ENCODE measurements at regions not wholly inside any gene's neighbourhood (a gene's known extent, or its start where the extent isn't known, plus 50 kb on each side); places are given as distances from the start of the nearest gene placed in this dataset.

DNA sequence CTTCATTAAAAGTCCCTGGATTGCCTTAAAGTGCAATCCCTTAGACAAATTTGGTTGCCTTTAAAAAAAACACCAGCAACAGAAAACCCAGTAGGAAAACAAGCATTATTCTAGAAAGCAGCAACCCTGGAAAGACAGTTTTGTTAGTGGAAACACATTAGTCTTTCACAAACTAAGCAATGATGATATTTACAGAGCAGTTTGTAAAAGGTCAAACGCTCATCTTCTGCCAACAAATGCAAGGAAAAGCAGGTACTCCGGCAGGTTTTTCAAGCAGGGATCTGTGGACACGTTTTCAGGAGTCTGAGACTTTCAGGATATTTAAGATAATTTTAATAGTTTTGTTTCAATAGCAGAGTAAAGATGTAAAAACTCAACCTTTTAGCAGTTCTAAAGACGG is 202.2 kb downstream of the EXOC5 start:
- Mint-ChIP-seq H3K4me3 (no peak overlapping the region), H3K27ac (no peak overlapping the region), H3K4me1 (ENCODE audit: low read depth) (peaks cover 6% of the 10 kb centered on the region), H3K27me3 (peaks cover 35% of the 10 kb centered on the region), H3K9me3 (no peaks in the 10 kb centered on the region), H3K36me3 (ENCODE audit: low read depth) (no peaks in the 10 kb centered on the region)
- ChIA-PET POLR2A (no interaction called here), CTCF (no interaction called here)
- DNase-seq (no peak), ATAC-seq (ENCODE audit: poor library complexity) (no peak)
- Histone ChIP-seq H3K27me3 (ENCODE audit: control insufficient read depth in 1 of 2, insufficient read depth in 2 of 2, low read length in 2 of 2) (peaks cover 0 to 8% of the 10 kb centered on the region in 2 experiments), H3K36me3 (ENCODE audit: insufficient read depth, low read length) (no peaks in the 10 kb centered on the region), H3K27ac (ENCODE audit: low read depth in 1 of 2, low read length in 2 of 2) (no peak overlapping the region), H3K4me3 (ENCODE audit: low read length) (no peak overlapping the region), H3K9me3 (ENCODE audit: control insufficient read depth in 1 of 2, insufficient read depth in 1 of 2, low read length in 2 of 2) (no peaks in the 10 kb centered on the region), H3K4me1 (ENCODE audit: insufficient read depth, low read length) (no peaks in the 10 kb centered on the region)
- intact Hi-C loops (cut with DNase I, micrococcal nuclease): no loop called here
- TF ChIP-seq, protein P1, sequence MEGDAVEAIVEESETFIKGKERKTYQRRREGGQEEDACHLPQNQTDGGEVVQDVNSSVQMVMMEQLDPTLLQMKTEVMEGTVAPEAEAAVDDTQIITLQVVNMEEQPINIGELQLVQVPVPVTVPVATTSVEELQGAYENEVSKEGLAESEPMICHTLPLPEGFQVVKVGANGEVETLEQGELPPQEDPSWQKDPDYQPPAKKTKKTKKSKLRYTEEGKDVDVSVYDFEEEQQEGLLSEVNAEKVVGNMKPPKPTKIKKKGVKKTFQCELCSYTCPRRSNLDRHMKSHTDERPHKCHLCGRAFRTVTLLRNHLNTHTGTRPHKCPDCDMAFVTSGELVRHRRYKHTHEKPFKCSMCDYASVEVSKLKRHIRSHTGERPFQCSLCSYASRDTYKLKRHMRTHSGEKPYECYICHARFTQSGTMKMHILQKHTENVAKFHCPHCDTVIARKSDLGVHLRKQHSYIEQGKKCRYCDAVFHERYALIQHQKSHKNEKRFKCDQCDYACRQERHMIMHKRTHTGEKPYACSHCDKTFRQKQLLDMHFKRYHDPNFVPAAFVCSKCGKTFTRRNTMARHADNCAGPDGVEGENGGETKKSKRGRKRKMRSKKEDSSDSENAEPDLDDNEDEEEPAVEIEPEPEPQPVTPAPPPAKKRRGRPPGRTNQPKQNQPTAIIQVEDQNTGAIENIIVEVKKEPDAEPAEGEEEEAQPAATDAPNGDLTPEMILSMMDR (IDR thresholded peaks at IDR 0.05): no peak

DNA sequence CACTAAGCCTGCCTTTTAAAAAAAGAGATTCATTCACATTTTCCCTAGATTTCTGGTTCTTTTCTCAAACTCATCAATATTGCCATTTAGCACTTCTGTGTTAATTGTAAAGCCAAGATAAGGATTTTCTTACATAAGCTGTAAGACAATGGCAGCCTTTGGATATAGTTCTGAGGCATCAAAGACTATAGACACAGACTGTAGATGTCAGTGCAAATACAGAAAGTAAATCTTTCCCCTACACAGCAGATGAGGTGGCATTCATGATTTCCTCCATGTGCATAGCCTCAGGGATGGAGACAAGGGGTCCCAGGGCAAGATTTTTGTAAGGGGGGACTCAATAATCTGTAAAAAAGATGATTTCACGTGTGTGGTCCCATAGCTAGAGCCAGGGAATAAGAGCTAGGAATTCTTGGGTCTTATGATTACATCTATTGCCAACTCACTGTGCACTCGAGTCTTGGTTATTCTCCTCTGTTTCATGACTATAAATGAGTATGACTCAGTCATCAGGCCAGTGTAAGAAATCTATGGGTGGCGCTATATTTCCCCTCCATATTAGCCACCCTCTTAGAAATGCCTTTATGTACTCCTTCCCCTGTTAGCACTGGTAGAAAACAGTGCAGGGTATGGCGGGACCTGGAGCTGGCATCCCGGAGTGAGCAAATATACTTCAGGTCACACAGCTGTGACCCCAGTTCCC is 207.5 kb downstream of the EXOC5 start:
- H3K4me3 Mint-ChIP-seq: peak overlapping the region; percentile 7
- ATAC-seq (ENCODE audit: poor library complexity): no peak

DNA sequence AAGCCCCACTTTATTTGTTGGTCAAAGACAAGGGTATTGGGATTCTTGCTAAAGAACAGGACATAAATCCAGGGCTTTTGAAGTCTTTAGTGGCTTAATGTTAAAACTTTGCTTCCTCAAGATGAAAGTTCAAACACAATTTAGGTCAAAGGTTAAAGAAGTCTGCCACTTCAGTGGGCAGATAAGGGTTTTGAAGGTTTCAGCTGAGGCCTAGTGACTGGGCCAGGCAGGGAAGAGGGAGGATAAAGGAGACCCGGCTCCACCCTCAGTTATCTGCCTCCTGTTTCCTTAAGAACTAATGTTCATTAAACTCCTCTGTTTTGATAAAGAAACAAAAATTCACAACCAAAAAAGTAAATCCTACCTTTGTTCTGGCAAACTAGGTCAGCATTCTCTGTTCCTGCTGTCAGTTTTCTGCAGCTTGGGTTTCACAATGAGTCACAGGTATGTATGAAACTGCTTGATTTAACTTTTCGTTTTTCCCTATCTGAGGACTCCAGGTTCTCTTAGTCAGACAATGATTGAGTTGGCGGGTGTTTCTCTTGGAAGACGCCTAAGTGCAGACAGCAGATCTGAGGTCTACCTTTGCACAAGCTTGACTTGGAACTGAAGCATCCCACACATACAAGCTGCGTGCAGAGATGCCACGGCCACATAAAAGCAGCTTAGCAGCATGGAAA is 208.3 kb downstream of the EXOC5 start:
- Mint-ChIP-seq H3K27ac (no peak overlapping the region), H3K4me1 (ENCODE audit: low read depth) (peaks cover 22% of the 10 kb centered on the region), H3K4me3 (no peak overlapping the region), H3K36me3 (ENCODE audit: low read depth) (no peaks in the 10 kb centered on the region), H3K27me3 (peaks cover 7% of the 10 kb centered on the region), H3K9me3 (no peaks in the 10 kb centered on the region)
- Histone ChIP-seq H3K27ac (ENCODE audit: low read depth in 1 of 2, low read length in 2 of 2) (no peak overlapping the region), H3K36me3 (ENCODE audit: insufficient read depth, low read length) (no peaks in the 10 kb centered on the region), H3K9me3 (ENCODE audit: control insufficient read depth in 1 of 2, insufficient read depth in 1 of 2, low read length in 2 of 2) (no peaks in the 10 kb centered on the region), H3K27me3 (ENCODE audit: control insufficient read depth in 1 of 2, insufficient read depth in 2 of 2, low read length in 2 of 2) (no peaks in the 10 kb centered on the region), H3K4me1 (ENCODE audit: insufficient read depth, low read length) (peaks cover 6% of the 10 kb centered on the region), H3K4me3 (ENCODE audit: low read length) (no peak overlapping the region)
- intact Hi-C loops (cut with DNase I, micrococcal nuclease): no loop called here
- TF ChIP-seq, protein P1 (IDR thresholded peaks at IDR 0.05): no peak
- DNase-seq (peak in 1 of 14 experiments; percentile 1), ATAC-seq (ENCODE audit: poor library complexity) (no peak)
- CTCF ChIA-PET: no interaction called here
- POLR2A ChIA-PET: no interaction called here

More for the DNA sequence above, 207.5 kb downstream of the EXOC5 start:
- TF ChIP-seq, protein P1 (IDR thresholded peaks at IDR 0.05): no peak
- no peaks in the 10 kb centered on the region for H3K9me3 Mint-ChIP-seq
- H3K27ac Mint-ChIP-seq: no peak overlapping the region
- no peaks in the 10 kb centered on the region for H3K36me3 ChIP-seq (ENCODE audit: insufficient read depth, low read length)
- POLR2A ChIA-PET: no interaction called here
- intact Hi-C loops (cut with DNase I, micrococcal nuclease): no loop called here
- no peak overlapping the region for H3K4me3 ChIP-seq (ENCODE audit: low read length)
- no peak for DNase-seq
- H3K27me3 Mint-ChIP-seq: peaks cover 7% of the 10 kb centered on the region
- H3K4me1 Mint-ChIP-seq (ENCODE audit: low read depth): peaks cover 22% of the 10 kb centered on the region
- peaks cover 6% of the 10 kb centered on the region for H3K4me1 ChIP-seq (ENCODE audit: insufficient read depth, low read length)
- no peak overlapping the region for H3K27ac ChIP-seq (ENCODE audit: low read depth in 1 of 2, low read length in 2 of 2)
- CTCF ChIA-PET: no interaction called here
- H3K9me3 ChIP-seq (ENCODE audit: control insufficient read depth in 1 of 2, insufficient read depth in 1 of 2, low read length in 2 of 2): no peaks in the 10 kb centered on the region
- H3K36me3 Mint-ChIP-seq (ENCODE audit: low read depth): no peaks in the 10 kb centered on the region
- H3K27me3 ChIP-seq (ENCODE audit: control insufficient read depth in 1 of 2, insufficient read depth in 2 of 2, low read length in 2 of 2): peaks cover 0 to 2% of the 10 kb centered on the region in 2 experiments

All from CD4-positive, alpha-beta T cell (primary cell).